PC-9 (cell line): ENCODE measurements at regions not wholly inside any gene's neighbourhood (a gene's known extent, or its start where the extent isn't known, plus 50 kb on each side); places are given as distances from the start of the nearest gene placed in this dataset.

Source experiments
- BruUV-seq: library from RNA; stranded (reverse); fragments of 400-500 nt; replicated peaks from 2 replicates; lab custom pipeline; 2021; lab: Mats Ljungman, UMichigan
- CTCF ChIA-PET: fragments of 300-600 bp; sonication (Branson Sonifier 250); formaldehyde crosslinking; loops from one replicate; lab custom pipeline; 2022; ENCODE audit warnings: antibody characterized with exemption; lab: Charles Lee
- POLR2A ChIA-PET: fragments of 300-600 bp; sonication (Branson Sonifier 250); formaldehyde crosslinking; loops from one replicate; lab custom pipeline; 2022; ENCODE audit warnings: antibody characterized with exemption; ENCODE audit not compliant: unreplicated experiment; lab: Charles Lee
- DNase-seq, 2 experiments: peaks; one replicate each; pipeline versions ENCODE4 v3.0.0 to v3.0.0-alpha.2; 2015 to 2022; ENCODE audit warnings: mixed read lengths in 1 of 2
- H2AFZ ChIP-seq: fragments of 200-600 bp; sonication (generic); 2 replicates; pipeline ENCODE4 v1.8.1; 2017; ENCODE audit warnings: antibody characterized with exemption
- H3F3A ChIP-seq: fragments of 200-600 bp; sonication (generic); 2 replicates; pipeline ENCODE4 v1.8.1; 2017; ENCODE audit warnings: antibody characterized with exemption, mild to moderate bottlenecking, low read depth; ENCODE audit not compliant: insufficient read depth
- H3K27ac ChIP-seq: fragments of 200-600 bp; sonication (generic); 2 replicates; pipeline ENCODE4 v1.6.1; 2016; ENCODE audit warnings: mixed run types
- H3K27me3 ChIP-seq: fragments of 200-600 bp; sonication (generic); 2 replicates; pipeline ENCODE4 v1.6.1; 2016; ENCODE audit warnings: low read depth, mixed run types; ENCODE audit not compliant: insufficient read depth
- H3K36me3 ChIP-seq: fragments of 200-600 bp; sonication (generic); 2 replicates; pipeline ENCODE4 v1.6.1; 2016; ENCODE audit warnings: low read depth, mixed run types
- H3K4me1 ChIP-seq: fragments of 200-600 bp; sonication (generic); replicated peaks from 2 replicates; pipeline ENCODE4 v1.6.1; 2016; ENCODE audit warnings: mixed run types; ENCODE audit not compliant: insufficient read depth
- H3K4me2 ChIP-seq: fragments of 200-600 bp; sonication (generic); 2 replicates; pipeline ENCODE4 v1.6.1; 2017; ENCODE audit warnings: mixed run types
- H3K4me3 ChIP-seq: fragments of 200-600 bp; sonication (generic); 2 replicates; pipeline ENCODE4 v1.6.1; 2016; ENCODE audit warnings: mixed run types
- H3K79me2 ChIP-seq: fragments of 200-600 bp; sonication (generic); 2 replicates; pipeline ENCODE4 v1.6.1; 2017; ENCODE audit warnings: low read depth, mixed run types
- H3K9me2 ChIP-seq: fragments of 200-600 bp; sonication (generic); 2 replicates; pipeline ENCODE4 v1.8.1; 2017; ENCODE audit warnings: mild to moderate bottlenecking; ENCODE audit not compliant: insufficient read depth
- H3K9me3 ChIP-seq: fragments of 200-600 bp; sonication (generic); 2 replicates; pipeline ENCODE4 v1.8.1; 2016; ENCODE audit warnings: low read depth; ENCODE audit not compliant: insufficient read depth
- H4K20me1 ChIP-seq: fragments of 200-600 bp; sonication (generic); 2 replicates; pipeline ENCODE4 v1.8.1; 2017; ENCODE audit not compliant: insufficient read depth
- CTCF ChIP-seq: fragments of 200-600 bp; sonication (generic); conservative IDR thresholded peaks from 2 replicates; pipeline ENCODE4 v1.6.1; 2017; ENCODE audit warnings: mixed run types, antibody characterized with exemption, mild to moderate bottlenecking, moderate library complexity
- EZH2 ChIP-seq: fragments of 200-600 bp; sonication (generic); IDR thresholded peaks from 2 replicates; pipeline ENCODE4 v1.8.0; 2017; ENCODE audit warnings: antibody characterized with exemption, low read depth
- intact Hi-C: fragments of 100-400 bp; cut with micrococcal nuclease; formaldehyde crosslinking; loops from one replicate; pipeline ENCODE4 v1.10.0; 2022; ENCODE audit not compliant: unreplicated experiment

- Histone ChIP-seq H2AFZ (no peak overlapping the region), H3K27me3 (peaks cover 16% of the 10 kb centered on the region), H3K36me3 (no peaks in the 10 kb centered on the region), H3K9me3 (no peaks in the 10 kb centered on the region), H3K27ac (no peak overlapping the region), H3K79me2 (no peaks in the 10 kb centered on the region), H3K4me2 (no peak overlapping the region), H3K9me2 (no peaks in the 10 kb centered on the region), H3F3A (no peaks in the 10 kb centered on the region), H4K20me1 (no peaks in the 10 kb centered on the region), H3K4me1 (no peaks in the 10 kb centered on the region), H3K4me3 (no peak overlapping the region)
- POLR2A ChIA-PET: no interaction called here
- intact Hi-C loops: no loop called here
- CTCF ChIA-PET: no interaction called here
- DNase-seq: no peak
- no peak for TF ChIP-seq EZH2
- TF ChIP-seq CTCF: no peak
- no TSS peak for BruUV-seq
These were observed 410.0 kb downstream of the TCERG1L start for GRCh38 chr10:130901311-130902165.

- Histone ChIP-seq H3F3A (no peaks in the 10 kb centered on the region), H2AFZ (no peak overlapping the region), H3K79me2 (no peaks in the 10 kb centered on the region), H3K27ac (no peak overlapping the region), H3K36me3 (no peaks in the 10 kb centered on the region), H4K20me1 (no peaks in the 10 kb centered on the region), H3K4me2 (no peak overlapping the region), H3K4me1 (no peaks in the 10 kb centered on the region), H3K9me2 (no peaks in the 10 kb centered on the region), H3K27me3 (peaks cover 13% of the 10 kb centered on the region), H3K9me3 (no peaks in the 10 kb centered on the region), H3K4me3 (no peak overlapping the region)
- POLR2A ChIA-PET: no interaction called here
- no peak for DNase-seq
- TF ChIP-seq EZH2 (no peak), CTCF (no peak)
- intact Hi-C loops: no loop called here
- no TSS peak for BruUV-seq
- CTCF ChIA-PET: no interaction called here
These were observed 409.1 kb downstream of the TCERG1L start for GRCh38 chr10:130902471-130902870.

- Histone ChIP-seq H3K27ac (no peak overlapping the region), H4K20me1 (no peaks in the 10 kb centered on the region), H3K79me2 (no peaks in the 10 kb centered on the region), H2AFZ (no peak overlapping the region), H3K4me3 (no peak overlapping the region), H3K27me3 (peaks cover 13% of the 10 kb centered on the region), H3K4me1 (no peaks in the 10 kb centered on the region), H3K4me2 (no peak overlapping the region), H3K36me3 (no peaks in the 10 kb centered on the region), H3F3A (no peaks in the 10 kb centered on the region), H3K9me2 (no peaks in the 10 kb centered on the region), H3K9me3 (no peaks in the 10 kb centered on the region)
- DNase-seq: no peak
- intact Hi-C loops: no loop called here
- BruUV-seq: no TSS peak
- ChIA-PET CTCF (no interaction called here), POLR2A (no interaction called here)
- TF ChIP-seq CTCF (no peak), EZH2 (no peak)
These were observed 408.6 kb downstream of the TCERG1L start for GRCh38 chr10:130902929-130903328.
